GM19397 (cell line): ENCODE measurements at regions not wholly inside any gene's neighbourhood (a gene's known extent, or its start where the extent isn't known, plus 50 kb on each side); places are given as distances from the start of the nearest gene placed in this dataset.
"Not testable (repeated sequence)": the region's sequence is repeated elsewhere in the genome, so short reads cannot be mapped to it uniquely, and the experiment has no call there.

ENCODE experiments used
- ATAC-seq: cut with Tn5 transposase; IDR thresholded peaks from one replicate; pipeline ENCODE4 v1.9.1; 2021; ENCODE audit warnings: mild to moderate bottlenecking, moderate library complexity; ENCODE audit not compliant: unreplicated experiment

GRCh38 chr2:91422102-91422501, 2730.6 kb downstream of the RPIA start:
- not testable (repeated sequence) for ATAC-seq

GRCh38 chr2:91427148-91427547, 2735.7 kb downstream of the RPIA start:
- ATAC-seq, result not testable (repeated sequence)

- ATAC-seq, result not testable (repeated sequence)
These were observed 2750.4 kb downstream of the RPIA start for GRCh38 chr2:91441932-91442245.

- ATAC-seq, result no peak
These were observed 2750.9 kb downstream of the RPIA start for GRCh38 chr2:91442246-91442905.

GRCh38 chr2:91442906-91443729, 2751.6 kb downstream of the RPIA start:
- not testable (repeated sequence) for ATAC-seq

GRCh38 chr2:91443730-91444115, 2752.2 kb downstream of the RPIA start:
- not testable (repeated sequence) for ATAC-seq

GRCh38 chr2:91445705-91446104, 2754.2 kb downstream of the RPIA start:
- ATAC-seq, result not testable (repeated sequence)

GRCh38 chr2:91446489-91446888, 2755.0 kb downstream of the RPIA start:
- not testable (repeated sequence) for ATAC-seq

- not testable (repeated sequence) for ATAC-seq
These were observed 2755.4 kb downstream of the RPIA start for GRCh38 chr2:91446915-91447314.

GRCh38 chr2:91447508-91447907, 2756.0 kb downstream of the RPIA start:
- ATAC-seq, result not testable (repeated sequence)

GRCh38 chr2:91462292-91462691, 2770.8 kb downstream of the RPIA start:
- not testable (repeated sequence) for ATAC-seq

- ATAC-seq, result not testable (repeated sequence)
These were observed 2771.5 kb downstream of the RPIA start for GRCh38 chr2:91463007-91463406.

GRCh38 chr2:91466780-91467363, 2775.4 kb downstream of the RPIA start:
- ATAC-seq, result not testable (repeated sequence)

GRCh38 chr2:91476244-91476935, 2784.9 kb downstream of the RPIA start:
- ATAC-seq, result not testable (repeated sequence)

GRCh38 chr2:91476936-91477246, 2785.4 kb downstream of the RPIA start:
- not testable (repeated sequence) for ATAC-seq

- not testable (repeated sequence) for ATAC-seq
These were observed 2785.8 kb downstream of the RPIA start for GRCh38 chr2:91477291-91477690.

GRCh38 chr2:91477731-91478672, 2786.5 kb downstream of the RPIA start:
- ATAC-seq, result no peak

GRCh38 chr2:91478851-91479718, 2787.6 kb downstream of the RPIA start:
- ATAC-seq, result not testable (repeated sequence)

GRCh38 chr2:91485226-91485625, 2793.8 kb downstream of the RPIA start:
- not testable (repeated sequence) for ATAC-seq
